ENCODE measurements at regions not wholly inside any gene's neighbourhood (a gene's known extent, or its start where the extent isn't known, plus 50 kb on each side); places are given as distances from the start of the nearest gene placed in this dataset.

DNA sequence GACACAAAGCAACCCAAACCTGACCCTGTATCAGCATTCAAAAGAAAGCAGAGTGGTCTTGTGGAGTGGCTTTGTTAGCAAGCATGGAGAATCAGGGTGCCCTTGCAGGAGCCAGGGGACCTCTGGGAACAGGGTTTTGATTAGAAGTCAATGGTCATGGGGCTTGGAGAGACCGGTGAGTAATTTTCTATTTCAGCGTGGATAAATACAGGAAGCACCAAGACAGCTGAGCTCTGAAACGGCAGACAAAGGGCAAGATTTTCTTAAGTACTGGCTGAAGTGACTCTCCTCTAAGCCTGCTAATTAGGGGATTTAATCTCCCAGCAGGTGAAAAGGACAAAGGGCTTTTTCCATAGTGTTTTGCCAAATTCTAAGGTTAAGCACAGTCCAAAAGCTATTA lies 78.0 kb upstream of the GAREM1 start:
- ChIA-PET POLR2A (interaction anchor here (0.6 kb wide), 1 partner anchor 1419 kb away, joined by 3 read pairs; no protein-coding TSS in a partner anchor), CTCF (interaction anchor here (1.0 to 1.4 kb wide), 3 partner anchors 18 to 391 kb away, joined by 3 to 8 read pairs (median 5); no protein-coding TSS in a partner anchor)

DNA sequence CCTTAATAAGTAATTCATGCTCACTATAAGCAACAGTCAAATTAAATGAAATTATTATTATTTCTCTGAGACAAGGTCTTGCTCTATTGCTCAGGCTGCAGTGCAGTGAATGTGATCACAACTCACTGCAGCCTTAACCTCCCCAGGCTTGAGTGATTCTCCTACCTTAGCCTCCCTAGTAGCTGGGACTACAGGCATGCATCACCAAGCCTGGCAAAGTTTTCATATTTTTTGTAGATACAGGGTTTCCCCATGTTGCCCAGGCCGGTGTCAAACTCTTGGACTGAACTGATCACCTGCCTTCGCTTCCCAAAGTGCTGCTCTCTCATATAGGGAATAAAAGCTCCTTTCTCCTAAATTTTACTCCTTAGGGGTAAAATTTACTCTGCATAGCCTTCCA lies 74.9 kb upstream of the GAREM1 start:
- ChIA-PET POLR2A (no interaction called here), CTCF (interaction anchor here (1.2 kb wide), 1 partner anchor 387 kb away, joined by 3 read pairs; no protein-coding TSS in a partner anchor)

DNA sequence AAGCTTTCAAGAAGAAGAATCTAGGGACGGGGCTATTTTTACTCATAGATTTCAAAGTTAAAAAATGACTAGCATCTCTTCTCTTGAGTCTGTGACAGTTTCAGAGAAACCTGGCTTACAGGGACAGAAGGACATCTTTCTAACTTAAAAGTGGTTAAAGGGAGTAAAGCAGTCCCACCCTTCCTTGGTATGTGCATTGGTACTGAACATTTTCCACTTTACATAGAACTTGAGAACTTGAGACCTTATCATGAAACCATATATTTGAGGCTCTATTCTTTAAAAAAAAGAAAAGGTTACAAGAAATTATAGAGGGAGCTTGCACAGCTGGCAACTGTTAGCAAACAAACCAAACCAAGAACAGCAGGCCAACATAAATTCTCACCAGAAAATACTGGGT lies 73.4 kb upstream of the GAREM1 start:
- ChIA-PET CTCF (no interaction called here), POLR2A (no interaction called here)

DNA sequence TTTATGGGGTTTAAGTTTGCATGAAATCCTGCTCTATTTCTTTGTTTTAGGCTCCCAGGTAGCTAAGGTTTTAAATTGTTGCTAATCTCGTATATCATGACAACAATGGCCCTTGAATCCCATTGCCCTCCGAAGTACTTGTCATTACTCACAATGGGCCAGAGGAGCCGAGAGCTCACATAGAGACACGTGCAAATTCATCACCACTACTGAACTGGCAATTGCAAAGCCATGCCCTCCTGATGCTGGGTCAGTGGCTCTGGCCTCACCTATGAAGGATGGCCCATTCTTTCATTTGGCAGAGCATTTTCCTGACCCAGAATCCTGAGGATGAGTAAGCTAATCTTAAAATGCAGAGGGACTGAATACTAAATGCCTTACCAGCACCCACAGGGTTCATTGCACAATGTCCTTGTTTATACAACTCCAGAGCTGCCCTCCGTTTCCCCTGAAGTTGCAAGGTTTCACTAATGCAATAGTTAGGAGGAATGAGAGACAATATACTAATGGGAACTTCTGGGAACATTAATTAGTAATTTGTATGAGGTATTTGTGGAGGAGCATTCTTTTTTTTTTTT lies 71.6 kb upstream of the GAREM1 start:
- POLR2A ChIA-PET, result no interaction called here
- CTCF ChIA-PET, result no interaction called here

DNA sequence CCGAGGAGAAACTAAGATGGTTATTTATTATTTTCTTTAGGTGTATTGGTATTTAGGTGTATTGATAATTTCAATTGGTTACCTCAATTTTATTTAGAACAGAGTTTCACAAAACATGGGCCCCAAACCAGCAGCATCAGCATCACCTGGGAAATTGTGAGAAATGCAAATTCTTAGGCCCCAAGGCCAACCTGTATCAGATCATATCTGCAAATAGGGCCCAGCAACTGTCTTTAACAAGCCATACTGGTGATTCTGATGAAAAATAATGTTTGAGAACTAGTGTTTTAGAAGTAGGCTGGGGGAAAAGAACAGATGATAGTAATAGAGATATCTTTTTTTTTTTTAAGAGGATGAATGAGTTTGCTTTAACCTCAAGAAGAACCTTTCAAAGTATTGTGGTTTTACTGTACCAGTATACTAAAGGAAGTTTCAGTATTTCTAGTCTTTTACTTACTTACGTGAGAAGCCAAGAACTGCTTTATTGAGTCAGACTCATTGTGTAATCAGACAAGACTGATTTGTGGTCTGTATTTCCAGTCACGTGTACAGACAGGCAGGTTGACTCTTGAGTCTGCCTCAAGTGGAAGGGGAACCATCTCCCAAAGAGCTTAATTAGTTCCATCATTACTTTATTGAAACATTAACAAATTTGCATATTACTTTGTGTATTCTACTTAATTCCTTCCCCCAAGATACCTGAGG lies 60.4 kb upstream of the GAREM1 start:
- POLR2A ChIA-PET, result no interaction called here
- CTCF ChIA-PET, result no interaction called here

DNA sequence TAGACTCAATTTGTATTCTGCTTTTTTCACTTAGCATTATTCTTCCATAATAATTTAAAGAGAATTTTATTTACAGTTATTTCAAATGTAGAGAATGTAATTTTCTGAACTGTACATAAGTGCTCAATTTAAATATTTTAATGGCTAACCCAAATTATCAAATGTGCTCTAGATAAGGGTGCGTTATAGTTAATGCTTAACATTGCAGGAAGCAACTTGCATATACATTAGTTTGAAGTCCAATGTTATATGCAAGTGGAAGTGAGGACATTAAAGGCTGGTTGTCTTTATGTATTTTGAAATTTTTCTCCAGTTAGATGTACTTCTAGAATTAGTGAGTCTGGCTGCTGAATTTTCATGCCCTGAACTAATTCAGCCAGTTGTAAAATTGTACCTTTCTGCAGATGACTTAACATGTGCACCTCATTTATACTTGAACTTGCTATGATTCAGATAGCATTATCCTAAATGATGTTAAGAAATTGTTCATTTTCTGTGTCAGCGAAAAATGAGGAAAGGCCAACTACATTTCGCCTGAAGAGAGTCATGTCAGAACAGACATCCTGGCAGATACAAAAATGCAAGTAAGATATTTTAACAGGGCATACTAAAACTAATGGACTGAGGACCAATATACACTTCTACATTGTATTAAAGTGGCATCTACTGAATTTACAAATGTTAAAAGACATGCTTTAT lies 59.2 kb upstream of the GAREM1 start:
- ChIA-PET POLR2A (no interaction called here), CTCF (no interaction called here)

DNA sequence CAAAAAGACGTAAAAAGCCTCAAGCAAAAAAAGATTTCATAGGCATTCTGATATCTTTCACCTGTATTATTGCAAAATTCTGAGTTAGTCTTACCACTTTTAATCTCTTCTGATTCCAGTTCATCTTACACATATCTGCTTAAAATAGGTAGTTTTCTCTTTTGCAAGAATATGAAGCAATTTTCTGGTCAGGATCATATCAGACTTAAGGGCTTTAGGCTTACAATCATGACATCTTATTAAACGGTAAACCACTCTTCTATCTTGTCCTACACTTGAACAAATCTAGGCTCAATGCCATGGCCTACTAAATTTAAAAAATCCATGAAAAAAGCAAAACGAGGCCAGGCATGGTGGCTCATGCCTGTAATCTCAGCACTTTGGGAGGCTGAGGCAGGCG lies 50.1 kb upstream of the GAREM1 start:
- ChIA-PET POLR2A (no interaction called here), CTCF (no interaction called here)

All from activated CD8-positive, alpha-beta memory T cell treated with anti-CD3 and anti-CD28 coated beads for 36 hours (primary cell).